ENCODE measurements at regions not wholly inside any gene's neighbourhood (a gene's known extent, or its start where the extent isn't known, plus 50 kb on each side); places are given as distances from the start of the nearest gene placed in this dataset.

GRCh38 chr4:130648570-130648969, 1552.6 kb downstream of the C4orf33 start:
- POLR2A ChIA-PET = no interaction called here
- Mint-ChIP-seq H3K27me3 (ENCODE audit: insufficient read depth, unreplicated experiment) (peaks cover 3% of the 10 kb centered on the region), H3K9me3 (ENCODE audit: unreplicated experiment) (peaks cover 8% of the 10 kb centered on the region), H3K36me3 (ENCODE audit: insufficient read depth, unreplicated experiment) (no peaks in the 10 kb centered on the region), H3K4me3 (ENCODE audit: unreplicated experiment) (no peak overlapping the region), H3K27ac (ENCODE audit: unreplicated experiment) (no peak overlapping the region), H3K4me1 (ENCODE audit: low read depth, unreplicated experiment) (peaks cover 6% of the 10 kb centered on the region)
- Histone ChIP-seq H3K4me3 (ENCODE audit: low read depth, low read length) (no peak overlapping the region), H3K36me3 (ENCODE audit: control insufficient read depth, insufficient read depth, low read length) (no peaks in the 10 kb centered on the region), H3K27me3 (replicated peaks; ENCODE audit: control insufficient read depth, insufficient read depth, low read length) (no peaks in the 10 kb centered on the region), H3K4me1 (no peaks in the 10 kb centered on the region; the same call in 1 of the 2 replicates), H3K9me3 (0 out of 2 replicates have a peak, but pooled peaks cover 3% of the 10 kb centered on the region)
- BruUV-seq (replicated peaks) = no TSS peak
- no peak for TF ChIP-seq CTCF (IDR thresholded peaks at IDR 0.05; ENCODE audit: insufficient read depth in 1 of 2, low read depth in 1 of 2, low read length in 1 of 2, severe bottlenecking in 1 of 2, unreplicated experiment in 1 of 2)
- no peak for DNase-seq
- intact Hi-C loops (cut with micrococcal nuclease; ENCODE audit: unreplicated experiment) = no loop called here
- CTCF ChIA-PET = no interaction called here

- H3K9me3 Mint-ChIP-seq (ENCODE audit: unreplicated experiment) = peaks cover 9% of the 10 kb centered on the region
- ChIA-PET POLR2A (no interaction called here), CTCF (no interaction called here)
- no peaks in the 10 kb centered on the region for H3K27me3 ChIP-seq (replicated peaks; ENCODE audit: control insufficient read depth, insufficient read depth, low read length)
- intact Hi-C loops (cut with micrococcal nuclease; ENCODE audit: unreplicated experiment) = no loop called here
- 0 out of 2 replicates have a peak, but pooled peaks cover 3% of the 10 kb centered on the region for H3K9me3 ChIP-seq
- no peak overlapping the region for H3K27ac Mint-ChIP-seq (ENCODE audit: unreplicated experiment)
- no peaks in the 10 kb centered on the region; the same call in 1 of the 2 replicates for H3K4me1 ChIP-seq
- no peak overlapping the region for H3K4me3 ChIP-seq (ENCODE audit: low read depth, low read length)
- H3K4me3 Mint-ChIP-seq (ENCODE audit: unreplicated experiment) = no peak overlapping the region
- BruUV-seq (replicated peaks) = no TSS peak
- H3K36me3 Mint-ChIP-seq (ENCODE audit: insufficient read depth, unreplicated experiment) = no peaks in the 10 kb centered on the region
- H3K36me3 ChIP-seq (ENCODE audit: control insufficient read depth, insufficient read depth, low read length) = no peaks in the 10 kb centered on the region
- DNase-seq = no peak
- peaks cover 6% of the 10 kb centered on the region for H3K4me1 Mint-ChIP-seq (ENCODE audit: low read depth, unreplicated experiment)
- H3K27me3 Mint-ChIP-seq (ENCODE audit: insufficient read depth, unreplicated experiment) = peaks cover 3% of the 10 kb centered on the region
- no peak for TF ChIP-seq CTCF (IDR thresholded peaks at IDR 0.05; ENCODE audit: insufficient read depth in 1 of 2, low read depth in 1 of 2, low read length in 1 of 2, severe bottlenecking in 1 of 2, unreplicated experiment in 1 of 2)
Measured at GRCh38 chr4:130653842-130654241, 1557.9 kb downstream of the C4orf33 start.

- intact Hi-C loops (cut with micrococcal nuclease; ENCODE audit: unreplicated experiment) = no loop called here
- no peaks in the 10 kb centered on the region for H3K27me3 ChIP-seq (replicated peaks; ENCODE audit: control insufficient read depth, insufficient read depth, low read length)
- H3K27me3 Mint-ChIP-seq (ENCODE audit: insufficient read depth, unreplicated experiment) = no peaks in the 10 kb centered on the region
- H3K36me3 Mint-ChIP-seq (ENCODE audit: insufficient read depth, unreplicated experiment) = no peaks in the 10 kb centered on the region
- TF ChIP-seq CTCF (IDR thresholded peaks at IDR 0.05; ENCODE audit: insufficient read depth in 1 of 2, low read depth in 1 of 2, low read length in 1 of 2, severe bottlenecking in 1 of 2, unreplicated experiment in 1 of 2) = no peak
- BruUV-seq (replicated peaks) = no TSS peak
- H3K9me3 ChIP-seq = no peaks in the 10 kb centered on the region
- no peaks in the 10 kb centered on the region for H3K4me1 ChIP-seq
- ChIA-PET POLR2A (no interaction called here), CTCF (no interaction called here)
- H3K27ac Mint-ChIP-seq (ENCODE audit: unreplicated experiment) = no peak overlapping the region
- no peak overlapping the region for H3K4me3 ChIP-seq (ENCODE audit: low read depth, low read length)
- H3K36me3 ChIP-seq (ENCODE audit: control insufficient read depth, insufficient read depth, low read length) = no peaks in the 10 kb centered on the region
- H3K4me3 Mint-ChIP-seq (ENCODE audit: unreplicated experiment) = no peak overlapping the region
- DNase-seq = no peak
- no peaks in the 10 kb centered on the region for H3K4me1 Mint-ChIP-seq (ENCODE audit: low read depth, unreplicated experiment)
- H3K9me3 Mint-ChIP-seq (ENCODE audit: unreplicated experiment) = no peaks in the 10 kb centered on the region
Measured at GRCh38 chr4:130659320-130659719, 1563.4 kb downstream of the C4orf33 start.

Measured in Caco-2 (cell line).